Stomach (tissue), 4 donors: ENCODE measurements at regions not wholly inside any gene's neighbourhood (a gene's known extent, or its start where the extent isn't known, plus 50 kb on each side); places are given as distances from the start of the nearest gene placed in this dataset.

Source experiments
- EP300 ChIP-seq: sonication (generic); formaldehyde crosslinking; IDR thresholded peaks from one replicate; pipeline ENCODE4 v1.6.1; 2017; ENCODE audit warnings: antibody characterized with exemption
- POLR2A ChIP-seq, 4 donors: fragments of 450-650 bp; IDR thresholded peaks; one replicate each; pipeline ENCODE4 v1.6.1; 2016; ENCODE audit warnings: antibody characterized with exemption in 4 of 4, control low read depth in 2 of 4, mild to moderate bottlenecking in 1 of 4, moderate library complexity in 1 of 4
- POLR2AphosphoS5 ChIP-seq, 3 donors: sonication (generic); formaldehyde crosslinking; IDR thresholded peaks; one replicate each; pipeline ENCODE4 v1.6.1; 2016; ENCODE audit warnings: antibody characterized with exemption in 3 of 3
- TF ChIP-seq, protein P1 (sequence below), 7 experiments: fragments of 450-650 bp in 4 of 7; fragments of 200-600 bp in 3 of 7; sonication (generic) in 3 of 7; IDR thresholded peaks; one replicate each; pipeline ENCODE4 v1.5.1; 2016 to 2019; ENCODE audit warnings: antibody characterized with exemption in 7 of 7, control low read depth in 2 of 7, mild to moderate bottlenecking in 1 of 7

DNA sequence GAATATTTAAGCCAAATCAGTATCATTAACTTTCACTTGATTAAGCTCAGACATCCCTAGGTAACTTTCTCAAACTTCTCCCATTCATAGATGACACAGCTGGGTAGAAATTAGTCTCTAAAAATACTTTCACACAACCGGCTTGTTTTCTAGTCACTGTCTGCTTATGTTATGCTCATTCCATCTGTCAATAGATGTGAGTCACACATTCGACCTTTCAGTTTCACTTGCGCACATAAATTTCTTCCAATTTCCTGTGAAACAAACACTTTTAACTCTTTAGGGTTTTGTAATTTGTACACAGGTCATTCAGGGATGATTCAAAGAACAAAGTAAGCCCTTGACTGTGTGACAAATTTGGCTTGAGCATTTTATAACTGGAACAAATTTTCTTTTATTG is 723.0 kb downstream of the KCNA4 start:
- TF ChIP-seq POLR2A (IDR thresholded peaks at IDR 0.05) (no peak), POLR2AphosphoS5 (IDR thresholded peaks at IDR 0.05) (no peak), EP300 (no peak)
- TF ChIP-seq, protein P1, sequence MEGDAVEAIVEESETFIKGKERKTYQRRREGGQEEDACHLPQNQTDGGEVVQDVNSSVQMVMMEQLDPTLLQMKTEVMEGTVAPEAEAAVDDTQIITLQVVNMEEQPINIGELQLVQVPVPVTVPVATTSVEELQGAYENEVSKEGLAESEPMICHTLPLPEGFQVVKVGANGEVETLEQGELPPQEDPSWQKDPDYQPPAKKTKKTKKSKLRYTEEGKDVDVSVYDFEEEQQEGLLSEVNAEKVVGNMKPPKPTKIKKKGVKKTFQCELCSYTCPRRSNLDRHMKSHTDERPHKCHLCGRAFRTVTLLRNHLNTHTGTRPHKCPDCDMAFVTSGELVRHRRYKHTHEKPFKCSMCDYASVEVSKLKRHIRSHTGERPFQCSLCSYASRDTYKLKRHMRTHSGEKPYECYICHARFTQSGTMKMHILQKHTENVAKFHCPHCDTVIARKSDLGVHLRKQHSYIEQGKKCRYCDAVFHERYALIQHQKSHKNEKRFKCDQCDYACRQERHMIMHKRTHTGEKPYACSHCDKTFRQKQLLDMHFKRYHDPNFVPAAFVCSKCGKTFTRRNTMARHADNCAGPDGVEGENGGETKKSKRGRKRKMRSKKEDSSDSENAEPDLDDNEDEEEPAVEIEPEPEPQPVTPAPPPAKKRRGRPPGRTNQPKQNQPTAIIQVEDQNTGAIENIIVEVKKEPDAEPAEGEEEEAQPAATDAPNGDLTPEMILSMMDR (IDR thresholded peaks at IDR 0.05): no peak
